ENCODE measurements at regions not wholly inside any gene's neighbourhood (a gene's known extent, or its start where the extent isn't known, plus 50 kb on each side); places are given as distances from the start of the nearest gene placed in this dataset.

- dilution Hi-C loops (cut with MboI; ENCODE audit: extremely low pct_ligation_motif_present, low sequenced_read_pairs), result no loop called here
- Histone ChIP-seq H3K9me3 (ENCODE audit: control insufficient read depth, low read depth, low read length) (no peaks in the 10 kb centered on the region), H3K4me1 (ENCODE audit: control insufficient read depth, extremely low read depth, insufficient read depth, low read length) (peaks cover 22% of the 10 kb centered on the region), H3K27me3 (ENCODE audit: control insufficient read depth, extremely low read depth, insufficient read depth, low read length) (no peaks in the 10 kb centered on the region), H4K20me1 (ENCODE audit: control insufficient read depth, extremely low read depth, insufficient read depth, low read length) (no peaks in the 10 kb centered on the region), H3K79me2 (ENCODE audit: control insufficient read depth, insufficient read depth, low read length) (no peaks in the 10 kb centered on the region), H3K36me3 (ENCODE audit: control insufficient read depth in 2 of 2, extremely low read depth in 1 of 2, insufficient read depth in 2 of 2, low read length in 2 of 2) (no peaks in the 10 kb centered on the region), H3K4me3 (ENCODE audit: control insufficient read depth in 2 of 3, extremely low read depth in 1 of 3, insufficient read depth in 2 of 3, low read depth in 1 of 3, low read length in 3 of 3) (no peak overlapping the region), H3K9ac (ENCODE audit: control insufficient read depth, extremely low read depth, insufficient read depth, low read length) (no peak overlapping the region), H3K27ac (ENCODE audit: control insufficient read depth, insufficient read depth, low read length) (no peak overlapping the region), H2AFZ (ENCODE audit: control insufficient read depth, low read length) (no peak overlapping the region), H3K4me2 (ENCODE audit: control insufficient read depth, extremely low read depth, insufficient read depth, low read depth, low read length) (no peak overlapping the region), H3K9me1 (ENCODE audit: control insufficient read depth, extremely low read depth, insufficient read depth, low read length) (no peaks in the 10 kb centered on the region)
- TF ChIP-seq EZH2 (IDR thresholded peaks at IDR 0.05; ENCODE audit: low read length) (no peak), CTCF (optimal IDR thresholded peaks at IDR 0.05 in 1 of 3, IDR thresholded peaks at IDR 0.05 in 1 of 3, conservative IDR thresholded peaks at IDR 0.05 in 1 of 3; ENCODE audit: extremely low read depth in 1 of 3, insufficient read depth in 2 of 3, low read length in 3 of 3) (no peak)
- no peak for DNase-seq (ENCODE audit: low read depth, low spot score)
- no peak for FAIRE-seq
Measured at GRCh38 chr16:85205747-85206471, 93.6 kb upstream of the CIBAR2 start.

- dilution Hi-C loops (cut with MboI; ENCODE audit: extremely low pct_ligation_motif_present, low sequenced_read_pairs), result no loop called here
- H3K9ac ChIP-seq (ENCODE audit: control insufficient read depth, extremely low read depth, insufficient read depth, low read length), result no peak overlapping the region
- H3K27ac ChIP-seq (ENCODE audit: control insufficient read depth, insufficient read depth, low read length), result no peak overlapping the region
- H3K4me1 ChIP-seq (ENCODE audit: control insufficient read depth, extremely low read depth, insufficient read depth, low read length), result peaks cover 28% of the 10 kb centered on the region
- no peaks in the 10 kb centered on the region for H3K9me1 ChIP-seq (ENCODE audit: control insufficient read depth, extremely low read depth, insufficient read depth, low read length)
- FAIRE-seq (no peak), DNase-seq (ENCODE audit: low read depth, low spot score) (no peak)
- H3K79me2 ChIP-seq (ENCODE audit: control insufficient read depth, insufficient read depth, low read length), result no peaks in the 10 kb centered on the region
- no peaks in the 10 kb centered on the region for H3K9me3 ChIP-seq (ENCODE audit: control insufficient read depth, low read depth, low read length)
- no peaks in the 10 kb centered on the region for H3K36me3 ChIP-seq (ENCODE audit: control insufficient read depth in 2 of 2, extremely low read depth in 1 of 2, insufficient read depth in 2 of 2, low read length in 2 of 2)
- H2AFZ ChIP-seq (ENCODE audit: control insufficient read depth, low read length), result no peak overlapping the region
- TF ChIP-seq CTCF (optimal IDR thresholded peaks at IDR 0.05 in 1 of 3, IDR thresholded peaks at IDR 0.05 in 1 of 3, conservative IDR thresholded peaks at IDR 0.05 in 1 of 3; ENCODE audit: extremely low read depth in 1 of 3, insufficient read depth in 2 of 3, low read length in 3 of 3) (no peak), EZH2 (IDR thresholded peaks at IDR 0.05; ENCODE audit: low read length) (no peak)
- H3K4me2 ChIP-seq (ENCODE audit: control insufficient read depth, extremely low read depth, insufficient read depth, low read depth, low read length), result no peak overlapping the region
- no peaks in the 10 kb centered on the region for H3K27me3 ChIP-seq (ENCODE audit: control insufficient read depth, extremely low read depth, insufficient read depth, low read length)
- no peak overlapping the region for H3K4me3 ChIP-seq (ENCODE audit: control insufficient read depth in 2 of 3, extremely low read depth in 1 of 3, insufficient read depth in 2 of 3, low read depth in 1 of 3, low read length in 3 of 3)
- no peaks in the 10 kb centered on the region for H4K20me1 ChIP-seq (ENCODE audit: control insufficient read depth, extremely low read depth, insufficient read depth, low read length)
Measured at GRCh38 chr16:85206472-85207356, 94.4 kb upstream of the CIBAR2 start.
